ENCODE measurements at regions not wholly inside any gene's neighbourhood (a gene's known extent, or its start where the extent isn't known, plus 50 kb on each side); places are given as distances from the start of the nearest gene placed in this dataset.

DNA sequence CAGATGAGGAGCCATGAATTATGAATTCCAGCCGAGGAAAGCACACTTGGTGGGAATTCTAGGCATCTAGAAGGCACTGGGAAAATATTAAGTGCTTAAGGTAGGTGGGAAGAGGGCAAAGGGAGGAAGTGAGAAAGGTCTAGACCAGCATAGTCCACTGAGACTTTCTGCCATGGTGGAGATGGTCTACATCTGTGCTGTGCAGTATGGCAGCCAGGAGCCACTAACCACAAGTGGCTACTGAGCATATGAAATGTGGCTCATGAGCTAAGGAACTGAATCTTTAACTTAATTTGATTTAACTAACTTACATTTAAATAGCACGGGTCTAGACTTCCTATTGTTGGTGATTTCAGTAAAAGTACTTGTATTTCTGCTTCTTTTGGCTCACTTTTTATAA, 82.5 kb upstream of the SEM1 start:
- TF ChIP-seq POLR2A (IDR thresholded peaks at IDR 0.05; ENCODE audit: extremely low read depth, insufficient read length) (no peak), MYC (IDR thresholded peaks at IDR 0.05; ENCODE audit: low read depth, low read length) (no peak)
- TF ChIP-seq, protein P1, sequence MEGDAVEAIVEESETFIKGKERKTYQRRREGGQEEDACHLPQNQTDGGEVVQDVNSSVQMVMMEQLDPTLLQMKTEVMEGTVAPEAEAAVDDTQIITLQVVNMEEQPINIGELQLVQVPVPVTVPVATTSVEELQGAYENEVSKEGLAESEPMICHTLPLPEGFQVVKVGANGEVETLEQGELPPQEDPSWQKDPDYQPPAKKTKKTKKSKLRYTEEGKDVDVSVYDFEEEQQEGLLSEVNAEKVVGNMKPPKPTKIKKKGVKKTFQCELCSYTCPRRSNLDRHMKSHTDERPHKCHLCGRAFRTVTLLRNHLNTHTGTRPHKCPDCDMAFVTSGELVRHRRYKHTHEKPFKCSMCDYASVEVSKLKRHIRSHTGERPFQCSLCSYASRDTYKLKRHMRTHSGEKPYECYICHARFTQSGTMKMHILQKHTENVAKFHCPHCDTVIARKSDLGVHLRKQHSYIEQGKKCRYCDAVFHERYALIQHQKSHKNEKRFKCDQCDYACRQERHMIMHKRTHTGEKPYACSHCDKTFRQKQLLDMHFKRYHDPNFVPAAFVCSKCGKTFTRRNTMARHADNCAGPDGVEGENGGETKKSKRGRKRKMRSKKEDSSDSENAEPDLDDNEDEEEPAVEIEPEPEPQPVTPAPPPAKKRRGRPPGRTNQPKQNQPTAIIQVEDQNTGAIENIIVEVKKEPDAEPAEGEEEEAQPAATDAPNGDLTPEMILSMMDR (IDR thresholded peaks at IDR 0.05; ENCODE audit: low read depth, low read length) = no peak
- TF ChIP-seq, protein P2, sequence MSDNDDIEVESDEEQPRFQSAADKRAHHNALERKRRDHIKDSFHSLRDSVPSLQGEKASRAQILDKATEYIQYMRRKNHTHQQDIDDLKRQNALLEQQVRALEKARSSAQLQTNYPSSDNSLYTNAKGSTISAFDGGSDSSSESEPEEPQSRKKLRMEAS (IDR thresholded peaks at IDR 0.05; ENCODE audit: low read depth, low read length) = no peak

Data from NB4 (cell line).